WTC11 (cell line): ENCODE measurements at regions not wholly inside any gene's neighbourhood (a gene's known extent, or its start where the extent isn't known, plus 50 kb on each side); places are given as distances from the start of the nearest gene placed in this dataset.

Source experiments
- ATAC-seq: fragments of 200-7000 bp; cut with Tn5 transposase; 2 replicates; pipeline ENCODE4 v1.10.0; 2021; ENCODE audit warnings: mild to moderate bottlenecking, moderate library complexity
- CTCF ChIA-PET: fragments of 300-600 bp; sonication (Branson Sonifier 250); formaldehyde crosslinking; loops from one replicate; lab custom pipeline; 2021; ENCODE audit warnings: antibody characterized with exemption; lab: Charles Lee
- POLR2A ChIA-PET: fragments of 350-600 bp; sonication (Branson Sonifier 250); formaldehyde crosslinking; loops from one replicate; lab custom pipeline; 2021; ENCODE audit warnings: antibody characterized with exemption; lab: Charles Lee
- DNase-seq: peaks from one replicate; pipeline ENCODE4 v3.0.0; 2021; ENCODE audit warnings: low spot score
- H3K27ac Mint-ChIP-seq: 2 replicates; pipeline ENCODE4 v1.8.0; 2021; ENCODE audit warnings: mixed read lengths
- H3K27me3 Mint-ChIP-seq: 2 replicates; pipeline ENCODE4 v1.8.0; 2021; ENCODE audit warnings: low read depth, mild to moderate bottlenecking, moderate library complexity, mixed read lengths
- H3K36me3 Mint-ChIP-seq: 2 replicates; pipeline ENCODE4 v1.8.0; 2021; ENCODE audit warnings: mixed read lengths
- H3K4me1 Mint-ChIP-seq: 2 replicates; pipeline ENCODE4 v1.8.0; 2022; ENCODE audit warnings: mixed read lengths
- H3K4me3 Mint-ChIP-seq: 2 replicates; pipeline ENCODE4 v1.8.0; 2021; ENCODE audit warnings: mild to moderate bottlenecking, moderate library complexity, mixed read lengths
- H3K9me3 Mint-ChIP-seq: 2 replicates; pipeline ENCODE4 v1.8.0; 2021; ENCODE audit warnings: mixed read lengths
- CBFB ChIP-seq: sonication (generic); formaldehyde crosslinking; IDR thresholded peaks from 2 replicates; pipeline ENCODE4 v1.8.1; 2022; ENCODE audit warnings: mild to moderate bottlenecking, low read depth, missing genetic modification reagents
- CDX4 ChIP-seq: fragments of 250-450 bp; sonication (Bioruptor Pico); IDR thresholded peaks from 2 replicates; pipeline ENCODE4 v1.9.0; 2021; ENCODE audit warnings: moderate library complexity, mild to moderate bottlenecking, inconsistent platforms, borderline replicate concordance
- EMX1 ChIP-seq: fragments of 250-450 bp; sonication (Bioruptor Pico); IDR thresholded peaks from 2 replicates; pipeline ENCODE4 v1.8.0; 2021; ENCODE audit warnings: mild to moderate bottlenecking
- ETV6 ChIP-seq: sonication (generic); formaldehyde crosslinking; IDR thresholded peaks from 2 replicates; pipeline ENCODE4 v1.8.1; 2022; ENCODE audit warnings: mild to moderate bottlenecking, missing genetic modification reagents
- FOXJ3 ChIP-seq: sonication (generic); formaldehyde crosslinking; IDR thresholded peaks from 2 replicates; pipeline ENCODE4 v1.9.0; 2021; ENCODE audit warnings: missing genetic modification reagents, mild to moderate bottlenecking, borderline replicate concordance
- FOXP1 ChIP-seq: sonication (generic); formaldehyde crosslinking; IDR thresholded peaks from 2 replicates; pipeline ENCODE4 v1.8.0; 2022; ENCODE audit warnings: missing genetic modification reagents, mild to moderate bottlenecking, moderate library complexity, borderline replicate concordance
- GABPB1 ChIP-seq: sonication (generic); formaldehyde crosslinking; IDR thresholded peaks from 2 replicates; pipeline ENCODE4 v1.8.1; 2023; ENCODE audit warnings: mild to moderate bottlenecking, missing genetic modification reagents
- GTF2I ChIP-seq: fragments of 250-450 bp; sonication (Bioruptor Pico); conservative IDR thresholded peaks from 2 replicates; pipeline ENCODE4 v1.4.0; 2021; ENCODE audit warnings: mild to moderate bottlenecking
- HMGA2 ChIP-seq: fragments of 250-450 bp; sonication (Bioruptor Pico); IDR thresholded peaks from 2 replicates; pipeline ENCODE4 v1.4.0; 2021; ENCODE audit warnings: mild to moderate bottlenecking, moderate library complexity
- JAZF1 ChIP-seq: fragments of 250-450 bp; sonication (Bioruptor Pico); IDR thresholded peaks from 2 replicates; pipeline ENCODE4 v1.9.0; 2021; ENCODE audit warnings: moderate library complexity, mild to moderate bottlenecking, inconsistent platforms
- MYBL2 ChIP-seq: sonication (generic); formaldehyde crosslinking; IDR thresholded peaks from 2 replicates; pipeline ENCODE4 v1.8.1; 2023; ENCODE audit warnings: mild to moderate bottlenecking, moderate library complexity, missing genetic modification reagents
- NFE2L1 ChIP-seq: sonication (generic); formaldehyde crosslinking; IDR thresholded peaks from 2 replicates; pipeline ENCODE4 v1.8.1; 2023; ENCODE audit warnings: missing genetic modification reagents
- NR1H2 ChIP-seq: sonication (generic); formaldehyde crosslinking; IDR thresholded peaks from 2 replicates; pipeline ENCODE4 v1.9.0; 2021; ENCODE audit warnings: mild to moderate bottlenecking, moderate library complexity, missing genetic modification reagents
- TCF7 ChIP-seq: sonication (generic); formaldehyde crosslinking; IDR thresholded peaks from 2 replicates; pipeline ENCODE4 v1.8.0; 2022; ENCODE audit warnings: mild to moderate bottlenecking, low read depth, missing genetic modification reagents, moderate library complexity
- ZBTB21 ChIP-seq: sonication (generic); formaldehyde crosslinking; IDR thresholded peaks from 2 replicates; pipeline ENCODE4 v1.8.1; 2023; ENCODE audit warnings: mild to moderate bottlenecking, missing genetic modification reagents, borderline replicate concordance
- ZBTB43 ChIP-seq: sonication (generic); formaldehyde crosslinking; IDR thresholded peaks from 2 replicates; pipeline ENCODE4 v1.8.1; 2023; ENCODE audit warnings: mild to moderate bottlenecking, missing genetic modification reagents
- ZNF138 ChIP-seq: sonication (generic); formaldehyde crosslinking; conservative IDR thresholded peaks from 2 replicates; pipeline ENCODE4 v1.8.1; 2022; ENCODE audit warnings: mild to moderate bottlenecking, moderate library complexity, missing genetic modification reagents
- ZNF396 ChIP-seq: fragments of 250-450 bp; sonication (Bioruptor Pico); IDR thresholded peaks from 2 replicates; pipeline ENCODE4 v1.8.0; 2021; ENCODE audit warnings: mild to moderate bottlenecking, moderate library complexity, borderline replicate concordance
- ZNF425 ChIP-seq: fragments of 250-450 bp; sonication (Bioruptor Pico); conservative IDR thresholded peaks from 2 replicates; pipeline ENCODE4 v1.9.0; 2021; ENCODE audit warnings: mild to moderate bottlenecking
- ZNF532 ChIP-seq: fragments of 250-450 bp; sonication (Bioruptor Pico); IDR thresholded peaks from 2 replicates; pipeline ENCODE4 v1.9.0; 2021; ENCODE audit warnings: mild to moderate bottlenecking, borderline replicate concordance
- TF ChIP-seq, protein P1 (sequence below): fragments of 250-450 bp; sonication (Bioruptor Pico); IDR thresholded peaks from 2 replicates; pipeline ENCODE4 v2.1.2; 2022; ENCODE audit warnings: mild to moderate bottlenecking, moderate library complexity
- TF ChIP-seq, protein P2 (sequence below): fragments of 250-450 bp; sonication (Bioruptor Pico); IDR thresholded peaks from 2 replicates; pipeline ENCODE4 v1.9.0; 2021; ENCODE audit warnings: mild to moderate bottlenecking
- TF ChIP-seq, protein P3 (sequence below): sonication (generic); formaldehyde crosslinking; IDR thresholded peaks from 2 replicates; pipeline ENCODE4 v1.8.1; 2022; ENCODE audit warnings: low read depth, missing genetic modification reagents, borderline replicate concordance

GRCh38 chr9:102642651-102643050, 352.5 kb upstream of the CYLC2 start (continued):
- TF ChIP-seq FOXJ3 (CRISPR knock-in tag) (no peak), CBFB (CRISPR knock-in tag) (no peak)

- CTCF ChIA-PET: interaction anchor here (1.0 to 1.5 kb wide), 3 partner anchors 18 to 537 kb away, joined by 3 to 5 read pairs (median 3); no protein-coding TSS in a partner anchor
- H3K9me3 Mint-ChIP-seq: peaks cover 62% of the 10 kb centered on the region
- H3K4me1 Mint-ChIP-seq: no peaks in the 10 kb centered on the region
- no peak overlapping the region for H3K27ac Mint-ChIP-seq
- TF ChIP-seq ZBTB21 (CRISPR knock-in tag) (no peak), EMX1 (CRISPR knock-in tag) (no peak), TCF7 (no peak)
- TF ChIP-seq, protein P1, sequence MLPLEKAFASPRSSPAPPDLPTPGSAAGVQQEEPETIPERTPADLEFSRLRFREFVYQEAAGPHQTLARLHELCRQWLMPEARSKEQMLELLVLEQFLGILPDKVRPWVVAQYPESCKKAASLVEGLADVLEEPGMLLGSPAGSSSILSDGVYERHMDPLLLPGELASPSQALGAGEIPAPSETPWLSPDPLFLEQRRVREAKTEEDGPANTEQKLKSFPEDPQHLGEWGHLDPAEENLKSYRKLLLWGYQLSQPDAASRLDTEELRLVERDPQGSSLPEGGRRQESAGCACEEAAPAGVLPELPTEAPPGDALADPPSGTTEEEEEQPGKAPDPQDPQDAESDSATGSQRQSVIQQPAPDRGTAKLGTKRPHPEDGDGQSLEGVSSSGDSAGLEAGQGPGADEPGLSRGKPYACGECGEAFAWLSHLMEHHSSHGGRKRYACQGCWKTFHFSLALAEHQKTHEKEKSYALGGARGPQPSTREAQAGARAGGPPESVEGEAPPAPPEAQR: no peak
- TF ChIP-seq, protein P2, sequence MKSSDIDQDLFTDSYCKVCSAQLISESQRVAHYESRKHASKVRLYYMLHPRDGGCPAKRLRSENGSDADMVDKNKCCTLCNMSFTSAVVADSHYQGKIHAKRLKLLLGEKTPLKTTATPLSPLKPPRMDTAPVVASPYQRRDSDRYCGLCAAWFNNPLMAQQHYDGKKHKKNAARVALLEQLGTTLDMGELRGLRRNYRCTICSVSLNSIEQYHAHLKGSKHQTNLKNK: no peak
- POLR2A ChIA-PET: interaction anchor here (0.6 kb wide), 1 partner anchor 682 kb away, joined by 3 read pairs; no protein-coding TSS in a partner anchor
- peak; percentile 82 for ATAC-seq
- H3K36me3 Mint-ChIP-seq: peaks cover 30% of the 10 kb centered on the region
- H3K4me3 Mint-ChIP-seq: no peak overlapping the region
- H3K27me3 Mint-ChIP-seq: no peaks in the 10 kb centered on the region
- DNase-seq: no peak
These were observed 363.6 kb upstream of the CYLC2 start for GRCh38 chr9:102631559-102631958.

GRCh38 chr9:102609461-102609860, 385.7 kb upstream of the CYLC2 start:
- H3K9me3 Mint-ChIP-seq: peaks cover 30% of the 10 kb centered on the region
- H3K27ac Mint-ChIP-seq: no peak overlapping the region
- ChIA-PET POLR2A (no interaction called here), CTCF (no interaction called here)
- no peaks in the 10 kb centered on the region for H3K4me1 Mint-ChIP-seq
- H3K27me3 Mint-ChIP-seq: no peaks in the 10 kb centered on the region
- DNase-seq: no peak
- no peak for ATAC-seq
- H3K36me3 Mint-ChIP-seq: peaks cover 4% of the 10 kb centered on the region
- TF ChIP-seq, protein P3, sequence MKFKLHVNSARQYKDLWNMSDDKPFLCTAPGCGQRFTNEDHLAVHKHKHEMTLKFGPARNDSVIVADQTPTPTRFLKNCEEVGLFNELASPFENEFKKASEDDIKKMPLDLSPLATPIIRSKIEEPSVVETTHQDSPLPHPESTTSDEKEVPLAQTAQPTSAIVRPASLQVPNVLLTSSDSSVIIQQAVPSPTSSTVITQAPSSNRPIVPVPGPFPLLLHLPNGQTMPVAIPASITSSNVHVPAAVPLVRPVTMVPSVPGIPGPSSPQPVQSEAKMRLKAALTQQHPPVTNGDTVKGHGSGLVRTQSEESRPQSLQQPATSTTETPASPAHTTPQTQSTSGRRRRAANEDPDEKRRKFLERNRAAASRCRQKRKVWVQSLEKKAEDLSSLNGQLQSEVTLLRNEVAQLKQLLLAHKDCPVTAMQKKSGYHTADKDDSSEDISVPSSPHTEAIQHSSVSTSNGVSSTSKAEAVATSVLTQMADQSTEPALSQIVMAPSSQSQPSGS (CRISPR knock-in tag): no peak
- TF ChIP-seq GTF2I (CRISPR knock-in tag) (no peak), JAZF1 (CRISPR knock-in tag) (no peak), CDX4 (no peak), MYBL2 (CRISPR knock-in tag) (no peak), ETV6 (CRISPR knock-in tag) (no peak), GABPB1 (CRISPR knock-in tag) (no peak), ZNF532 (CRISPR knock-in tag) (no peak), FOXP1 (CRISPR knock-in tag) (no peak), ZNF425 (CRISPR knock-in tag) (no peak), NR1H2 (no peak), ZNF396 (no peak), HMGA2 (no peak), ZBTB43 (no peak), NFE2L1 (CRISPR knock-in tag) (no peak), ZNF138 (CRISPR knock-in tag) (no peak)
- no peak overlapping the region for H3K4me3 Mint-ChIP-seq
